Esophagus squamous epithelium (tissue), 4 donors: ENCODE measurements at regions not wholly inside any gene's neighbourhood (a gene's known extent, or its start where the extent isn't known, plus 50 kb on each side); places are given as distances from the start of the nearest gene placed in this dataset.

Experiments used
- POLR2A ChIP-seq, 4 donors: fragments of 450-650 bp; IDR thresholded peaks; one replicate each; pipeline ENCODE4 v1.6.1; 2017; ENCODE audit warnings: antibody characterized with exemption in 4 of 4, mild to moderate bottlenecking in 4 of 4, moderate library complexity in 3 of 4
- TF ChIP-seq, protein P1 (sequence below), 6 experiments: fragments of 450-650 bp in 4 of 6; fragments of 200-600 bp in 2 of 6; sonication (generic) in 2 of 6; IDR thresholded peaks; one replicate each; pipeline ENCODE4 v1.5.1; 2016 to 2019; ENCODE audit warnings: antibody characterized with exemption in 6 of 6, mild to moderate bottlenecking in 4 of 6, moderate library complexity in 4 of 6

- TF ChIP-seq, protein P1, sequence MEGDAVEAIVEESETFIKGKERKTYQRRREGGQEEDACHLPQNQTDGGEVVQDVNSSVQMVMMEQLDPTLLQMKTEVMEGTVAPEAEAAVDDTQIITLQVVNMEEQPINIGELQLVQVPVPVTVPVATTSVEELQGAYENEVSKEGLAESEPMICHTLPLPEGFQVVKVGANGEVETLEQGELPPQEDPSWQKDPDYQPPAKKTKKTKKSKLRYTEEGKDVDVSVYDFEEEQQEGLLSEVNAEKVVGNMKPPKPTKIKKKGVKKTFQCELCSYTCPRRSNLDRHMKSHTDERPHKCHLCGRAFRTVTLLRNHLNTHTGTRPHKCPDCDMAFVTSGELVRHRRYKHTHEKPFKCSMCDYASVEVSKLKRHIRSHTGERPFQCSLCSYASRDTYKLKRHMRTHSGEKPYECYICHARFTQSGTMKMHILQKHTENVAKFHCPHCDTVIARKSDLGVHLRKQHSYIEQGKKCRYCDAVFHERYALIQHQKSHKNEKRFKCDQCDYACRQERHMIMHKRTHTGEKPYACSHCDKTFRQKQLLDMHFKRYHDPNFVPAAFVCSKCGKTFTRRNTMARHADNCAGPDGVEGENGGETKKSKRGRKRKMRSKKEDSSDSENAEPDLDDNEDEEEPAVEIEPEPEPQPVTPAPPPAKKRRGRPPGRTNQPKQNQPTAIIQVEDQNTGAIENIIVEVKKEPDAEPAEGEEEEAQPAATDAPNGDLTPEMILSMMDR (IDR thresholded peaks at IDR 0.05), result no peak
- no peak for TF ChIP-seq POLR2A (IDR thresholded peaks at IDR 0.05)
These were observed 98.2 kb downstream of the KLF5 start for GRCh38 chr13:73157031-73157430.
